Mucosa of rectum (tissue), 2 donors: ENCODE measurements at regions not wholly inside any gene's neighbourhood (a gene's known extent, or its start where the extent isn't known, plus 50 kb on each side); places are given as distances from the start of the nearest gene placed in this dataset.
"Not testable (repeated sequence)": the region's sequence is repeated elsewhere in the genome, so short reads cannot be mapped to it uniquely, and the experiment has no call there.

Experiments
- H3K27ac ChIP-seq, 2 donors: one replicate each; pipeline ENCODE4 v1.7.0; 2013; ENCODE audit warnings: inconsistent platforms in 2 of 2, low read depth in 2 of 2, low read length in 2 of 2
- H3K27me3 ChIP-seq, 2 donors: one replicate each; pipeline ENCODE4 v1.7.0; 2013; ENCODE audit warnings: low read length in 2 of 2; ENCODE audit not compliant: control insufficient read depth in 2 of 2, insufficient read depth in 2 of 2
- H3K36me3 ChIP-seq, 2 donors: one replicate each; pipeline ENCODE4 v1.7.0; 2013; ENCODE audit warnings: low read length in 2 of 2; ENCODE audit not compliant: control insufficient read depth in 2 of 2, insufficient read depth in 2 of 2
- H3K4me1 ChIP-seq, 2 donors: one replicate each; pipeline ENCODE4 v1.7.0; 2013; ENCODE audit warnings: low read length in 2 of 2, mild to moderate bottlenecking in 1 of 2; ENCODE audit not compliant: control insufficient read depth in 2 of 2, insufficient read depth in 2 of 2
- H3K4me3 ChIP-seq, 2 donors: one replicate each; pipeline ENCODE4 v1.7.0; 2013; ENCODE audit warnings: low read length in 2 of 2
- H3K9ac ChIP-seq, 2 donors: one replicate each; pipeline ENCODE4 v1.7.0; 2013; ENCODE audit warnings: low read length in 2 of 2, low read depth in 1 of 2, mild to moderate bottlenecking in 1 of 2
- H3K9me3 ChIP-seq, 2 donors: one replicate each; pipeline ENCODE4 v1.7.0; 2013; ENCODE audit warnings: low read length in 2 of 2; ENCODE audit not compliant: control insufficient read depth in 2 of 2
- donor health status: healthy.
- donor health status: Normal muscosa, but diverticular disease.

- H3K4me1 ChIP-seq, result no peaks in the 10 kb centered on the region
- H3K36me3 ChIP-seq, result no peaks in the 10 kb centered on the region
- no peaks in the 10 kb centered on the region for H3K27me3 ChIP-seq
- H3K4me3 ChIP-seq, result no peak overlapping the region
- no peaks in the 10 kb centered on the region for H3K9me3 ChIP-seq
- no peak overlapping the region for H3K9ac ChIP-seq
- no peak overlapping the region for H3K27ac ChIP-seq
These were observed 1366.6 kb downstream of the FSCB start for GRCh38 chr14:43140453-43140852.

- no peak overlapping the region for H3K27ac ChIP-seq
- H3K4me1 ChIP-seq, result no peaks in the 10 kb centered on the region
- H3K36me3 ChIP-seq, result no peaks in the 10 kb centered on the region
- H3K9ac ChIP-seq, result no peak overlapping the region
- H3K9me3 ChIP-seq, result no peaks in the 10 kb centered on the region
- no peak overlapping the region for H3K4me3 ChIP-seq
- H3K27me3 ChIP-seq, result no peaks in the 10 kb centered on the region
These were observed 1371.1 kb downstream of the FSCB start for GRCh38 chr14:43135877-43136411.

- no peak overlapping the region for H3K9ac ChIP-seq
- H3K4me1 ChIP-seq, result no peaks in the 10 kb centered on the region
- H3K27ac ChIP-seq, result no peak overlapping the region
- H3K36me3 ChIP-seq, result no peaks in the 10 kb centered on the region
- H3K4me3 ChIP-seq, result no peak overlapping the region
- no peaks in the 10 kb centered on the region for H3K27me3 ChIP-seq
- no peaks in the 10 kb centered on the region for H3K9me3 ChIP-seq
These were observed 1374.6 kb downstream of the FSCB start for GRCh38 chr14:43132441-43132840.

- not testable (repeated sequence) for H3K27me3 ChIP-seq, H3K36me3 ChIP-seq, H3K4me3 ChIP-seq, H3K4me1 ChIP-seq, H3K9me3 ChIP-seq, H3K27ac ChIP-seq, H3K9ac ChIP-seq
These were observed 1378.7 kb downstream of the FSCB start for GRCh38 chr14:43128429-43128828.

GRCh38 chr14:43127874-43128273 lies 1379.2 kb downstream of the FSCB start:
- H3K4me1 ChIP-seq, H3K27ac ChIP-seq, H3K36me3 ChIP-seq, H3K4me3 ChIP-seq, H3K27me3 ChIP-seq, H3K9me3 ChIP-seq, H3K9ac ChIP-seq: not testable (repeated sequence)

GRCh38 chr14:43123544-43123943 lies 1383.5 kb downstream of the FSCB start:
- Histone ChIP-seq H3K9ac (no peak overlapping the region), H3K9me3 (no peaks in the 10 kb centered on the region), H3K4me1 (no peaks in the 10 kb centered on the region), H3K27me3 (no peaks in the 10 kb centered on the region), H3K27ac (no peak overlapping the region), H3K36me3 (no peaks in the 10 kb centered on the region), H3K4me3 (no peak overlapping the region)

- H3K4me3 ChIP-seq, result no peak overlapping the region
- no peak overlapping the region for H3K9ac ChIP-seq
- H3K9me3 ChIP-seq, result no peaks in the 10 kb centered on the region
- no peaks in the 10 kb centered on the region for H3K36me3 ChIP-seq
- H3K4me1 ChIP-seq, result no peaks in the 10 kb centered on the region
- H3K27ac ChIP-seq, result no peak overlapping the region
- no peaks in the 10 kb centered on the region for H3K27me3 ChIP-seq
These were observed 1387.4 kb downstream of the FSCB start for GRCh38 chr14:43119672-43120071.

- no peak overlapping the region for H3K9ac ChIP-seq
- no peaks in the 10 kb centered on the region for H3K9me3 ChIP-seq
- H3K27ac ChIP-seq, result no peak overlapping the region
- H3K27me3 ChIP-seq, result no peaks in the 10 kb centered on the region
- no peak overlapping the region for H3K4me3 ChIP-seq
- H3K36me3 ChIP-seq, result no peaks in the 10 kb centered on the region
- H3K4me1 ChIP-seq, result no peaks in the 10 kb centered on the region
These were observed 1390.7 kb downstream of the FSCB start for GRCh38 chr14:43116341-43116740.

- no peaks in the 10 kb centered on the region for H3K9me3 ChIP-seq
- no peaks in the 10 kb centered on the region for H3K27me3 ChIP-seq
- no peak overlapping the region for H3K9ac ChIP-seq
- H3K4me1 ChIP-seq, result no peaks in the 10 kb centered on the region
- H3K36me3 ChIP-seq, result no peaks in the 10 kb centered on the region
- H3K4me3 ChIP-seq, result no peak overlapping the region
- no peak overlapping the region for H3K27ac ChIP-seq
These were observed 1401.8 kb downstream of the FSCB start for GRCh38 chr14:43105305-43105704.

- H3K4me3 ChIP-seq, result no peak overlapping the region
- no peak overlapping the region for H3K27ac ChIP-seq
- no peaks in the 10 kb centered on the region for H3K27me3 ChIP-seq
- H3K4me1 ChIP-seq, result no peaks in the 10 kb centered on the region
- H3K9ac ChIP-seq, result no peak overlapping the region
- no peaks in the 10 kb centered on the region for H3K36me3 ChIP-seq
- no peaks in the 10 kb centered on the region for H3K9me3 ChIP-seq
These were observed 1416.7 kb downstream of the FSCB start for GRCh38 chr14:43090380-43090779.

- H3K36me3 ChIP-seq, result no peaks in the 10 kb centered on the region
- no peak overlapping the region for H3K27ac ChIP-seq
- no peaks in the 10 kb centered on the region for H3K27me3 ChIP-seq
- H3K9me3 ChIP-seq, result no peaks in the 10 kb centered on the region
- H3K9ac ChIP-seq, result no peak overlapping the region
- H3K4me3 ChIP-seq, result no peak overlapping the region
- no peaks in the 10 kb centered on the region for H3K4me1 ChIP-seq
These were observed 1419.4 kb downstream of the FSCB start for GRCh38 chr14:43087666-43088065.
